GM21381 (cell line): ENCODE measurements at regions not wholly inside any gene's neighbourhood (a gene's known extent, or its start where the extent isn't known, plus 50 kb on each side); places are given as distances from the start of the nearest gene placed in this dataset.
"Not testable (repeated sequence)": the region's sequence is repeated elsewhere in the genome, so short reads cannot be mapped to it uniquely, and the experiment has no call there.

Source experiments
- ATAC-seq: cut with Tn5 transposase; IDR thresholded peaks from one replicate; pipeline ENCODE4 v1.9.1; 2021; ENCODE audit warnings: mild to moderate bottlenecking, moderate library complexity; ENCODE audit not compliant: unreplicated experiment

DNA sequence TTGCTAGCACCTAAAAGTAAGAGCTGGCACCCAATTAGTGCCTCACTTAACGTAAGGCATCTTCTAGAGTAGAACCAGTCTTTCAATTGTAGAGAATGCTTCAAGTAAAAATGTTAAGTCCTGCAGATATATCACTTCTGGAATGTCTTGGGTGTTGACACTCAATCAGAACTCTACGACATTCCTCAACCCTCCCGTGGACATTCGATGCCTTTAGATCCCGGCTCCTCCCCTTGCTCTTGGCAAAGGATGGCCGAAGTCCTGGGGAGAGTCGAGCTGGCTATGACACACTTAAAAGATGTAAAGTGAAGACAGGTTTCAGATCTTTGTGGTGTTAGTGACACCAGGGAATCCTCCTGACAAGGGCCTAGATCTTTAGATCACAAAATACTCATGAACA is 87.5 kb upstream of the ERCC6L2 start:
- ATAC-seq = no peak

DNA sequence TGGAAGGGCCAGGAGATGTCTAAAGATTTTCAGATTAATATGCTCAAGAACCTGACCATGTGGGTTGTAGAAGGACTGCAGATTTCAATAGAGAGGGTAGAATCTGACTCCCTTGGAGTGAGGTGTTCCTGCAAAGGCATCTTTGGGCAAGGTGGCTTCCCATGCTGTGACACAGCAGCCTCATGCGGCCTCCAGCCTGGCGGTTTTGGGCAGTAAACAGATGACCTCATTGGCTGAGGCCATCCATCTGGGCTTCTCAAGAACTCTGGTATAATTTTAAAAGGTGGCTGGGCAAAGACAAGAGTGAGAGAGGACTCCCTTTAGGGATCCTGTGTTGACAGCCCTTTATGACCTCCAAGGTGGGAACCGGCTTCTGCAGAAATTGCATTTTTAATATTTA is 90.3 kb upstream of the ERCC6L2 start:
- ATAC-seq = no peak

GRCh38 chr9:95784318-95784717 is 91.2 kb upstream of the ERCC6L2 start:
- ATAC-seq = no peak

DNA sequence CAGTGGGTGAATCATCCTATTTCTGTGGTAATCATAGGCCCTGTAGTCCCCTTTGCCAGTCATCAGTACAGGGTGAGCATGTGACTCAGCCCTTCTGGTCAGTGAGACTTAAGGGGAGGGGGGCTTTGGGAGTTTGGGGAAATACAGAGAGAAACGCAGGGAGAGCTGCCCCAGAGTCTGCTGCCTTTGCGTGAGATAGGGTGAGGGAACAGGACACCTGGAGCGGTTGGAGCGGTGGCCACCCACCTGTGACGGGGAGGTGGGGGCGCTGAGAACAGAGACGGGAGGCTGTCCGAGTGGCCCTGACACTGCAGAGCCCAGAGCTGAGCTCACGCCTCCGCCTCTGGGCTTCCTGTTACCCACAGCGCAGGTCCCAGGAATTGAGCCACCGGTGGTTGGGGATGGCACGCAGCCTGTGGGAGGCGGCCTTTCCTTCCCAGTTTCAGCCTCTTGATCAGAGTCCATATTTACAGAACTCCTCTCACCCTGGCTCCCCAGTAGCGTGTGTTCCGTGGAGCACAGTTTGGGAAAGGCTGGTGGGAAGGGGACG is 92.0 kb upstream of the ERCC6L2 start:
- ATAC-seq = no peak

DNA sequence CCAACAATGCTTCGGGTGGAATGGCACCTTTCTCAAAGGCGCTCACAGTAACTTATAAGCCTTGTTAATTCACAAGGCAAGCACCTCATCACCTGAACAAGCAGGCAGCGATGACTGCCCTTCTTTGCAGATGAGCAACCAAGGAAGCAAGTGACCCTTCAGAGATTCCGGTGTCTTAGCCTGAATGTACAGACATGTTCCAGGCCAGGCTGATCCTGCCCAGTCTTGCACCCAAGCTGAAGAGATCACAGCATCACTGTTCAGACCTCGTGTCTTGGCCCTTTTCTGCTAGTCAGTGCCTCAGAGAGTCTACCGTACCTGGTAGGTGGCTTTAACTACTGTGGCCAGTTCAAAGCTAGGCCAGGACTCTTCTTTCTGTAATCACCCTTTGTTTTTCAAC is 94.7 kb upstream of the ERCC6L2 start:
- no peak for ATAC-seq

DNA sequence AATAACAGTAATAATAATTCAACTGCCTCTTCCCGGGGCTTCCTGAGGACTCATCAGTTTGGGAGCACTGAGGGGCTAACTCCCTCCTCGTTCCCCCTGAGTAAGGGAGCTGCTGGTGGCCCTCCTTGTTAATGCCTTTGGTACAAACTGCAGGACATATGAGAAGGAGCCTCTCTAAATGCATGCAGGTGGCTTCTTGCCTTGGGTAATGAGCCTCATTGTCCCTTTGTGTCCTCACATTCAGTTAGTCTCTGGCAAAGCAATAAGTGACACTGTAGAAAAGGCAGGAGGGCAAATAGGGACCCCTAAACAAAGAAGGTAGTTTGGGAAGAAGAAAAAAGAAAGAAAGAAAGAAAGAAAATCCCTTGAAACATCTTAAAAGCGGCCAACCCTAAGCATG is 95.4 kb upstream of the ERCC6L2 start:
- no peak for ATAC-seq

DNA sequence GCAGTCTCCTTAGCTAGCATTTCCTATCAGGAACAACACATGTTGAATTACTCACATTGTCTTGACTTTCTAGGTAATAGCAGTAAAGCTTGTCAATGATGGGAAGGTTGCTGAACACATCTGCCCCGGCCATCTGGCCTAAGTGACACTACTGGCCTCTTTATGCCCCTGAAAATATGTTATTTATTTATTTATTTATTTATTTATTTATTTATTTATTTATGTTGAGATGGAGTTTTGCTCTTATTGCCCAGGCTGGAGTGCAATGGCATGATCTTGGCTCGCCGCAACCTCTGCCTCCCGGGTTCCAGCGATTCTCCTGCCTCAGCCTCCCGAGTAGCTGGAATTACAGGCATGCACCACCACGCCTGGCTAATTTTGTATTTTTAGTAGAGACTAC is 95.9 kb upstream of the ERCC6L2 start:
- ATAC-seq = not testable (repeated sequence)

GRCh38 chr9:95778957-95779356 is 96.5 kb upstream of the ERCC6L2 start:
- ATAC-seq = no peak

- no peak for ATAC-seq
These were observed 98.4 kb upstream of the ERCC6L2 start for GRCh38 chr9:95777136-95777535.

DNA sequence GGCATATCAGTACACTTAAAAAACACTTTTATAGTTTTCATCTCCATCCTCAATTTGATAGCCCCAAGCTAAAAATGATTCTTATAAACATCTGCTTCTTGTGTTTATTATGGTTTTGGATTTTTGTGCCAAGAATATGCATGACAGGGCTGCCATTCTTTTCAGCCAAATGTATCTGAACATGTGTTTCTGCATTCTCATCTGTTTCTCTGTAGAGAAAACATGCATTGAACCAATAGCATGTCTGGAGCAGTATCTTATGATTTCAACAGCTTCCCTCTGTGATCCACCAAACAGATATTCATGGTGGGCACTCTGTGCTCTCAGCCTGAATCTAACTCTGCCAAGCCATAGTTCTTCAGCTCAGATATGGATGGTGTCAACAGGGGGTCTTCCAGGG is 99.3 kb upstream of the ERCC6L2 start:
- ATAC-seq = no peak

DNA sequence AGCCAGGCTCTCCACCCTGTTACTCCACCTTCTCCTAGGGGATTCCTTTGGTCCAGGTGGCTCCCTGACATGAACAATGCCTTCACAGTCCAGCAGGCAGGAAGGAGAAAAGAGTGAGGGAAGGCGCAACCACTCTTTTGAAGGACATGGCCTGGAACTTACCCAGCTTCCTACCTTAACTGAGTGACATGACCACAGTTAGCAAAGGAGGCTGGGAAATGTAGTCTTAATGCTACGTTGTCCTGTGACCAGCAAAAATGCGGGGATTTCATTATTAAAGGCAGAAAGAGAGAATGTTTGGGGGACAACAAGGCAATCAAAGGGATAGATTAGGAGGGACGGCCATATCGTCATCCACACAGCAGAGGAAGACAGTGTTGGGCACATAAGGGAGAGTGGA is 100.3 kb upstream of the ERCC6L2 start:
- ATAC-seq = no peak

GRCh38 chr9:95773053-95773418 is 102.5 kb upstream of the ERCC6L2 start:
- ATAC-seq = no peak

DNA sequence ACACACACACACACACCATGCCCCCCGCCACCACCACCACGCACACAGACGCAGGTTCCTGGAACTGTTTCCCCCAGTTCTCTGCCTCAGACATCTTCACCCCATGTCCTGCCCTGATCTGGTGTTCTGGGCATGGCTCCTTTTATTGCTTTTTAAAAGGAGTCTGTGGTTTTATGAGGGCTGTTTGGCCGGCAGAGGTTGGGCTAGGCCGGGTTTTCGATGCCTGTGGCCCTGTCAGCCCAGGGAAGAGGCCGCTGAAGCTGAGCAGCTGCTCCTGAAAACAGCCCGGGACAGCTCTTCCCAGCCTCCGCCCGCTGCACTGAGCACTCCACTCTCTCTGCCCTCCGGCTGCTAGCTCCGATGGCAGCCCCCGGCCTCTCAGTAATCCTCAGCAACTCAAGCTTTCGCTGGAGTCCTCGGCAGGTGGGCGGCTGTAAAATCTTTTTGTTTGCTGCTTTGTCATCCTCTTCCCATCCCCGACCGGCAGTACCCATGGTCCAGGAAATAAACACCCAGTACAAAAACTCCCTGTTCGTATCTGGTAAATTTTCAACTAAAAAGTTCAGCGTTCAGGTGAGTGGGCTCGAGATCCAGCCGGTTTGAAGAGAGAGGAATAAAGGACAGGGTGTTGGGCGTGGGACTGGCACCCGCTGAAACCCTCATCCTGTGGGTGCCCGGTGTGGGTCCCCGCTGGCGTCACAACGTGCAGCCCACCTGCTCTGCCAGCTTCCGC is 103.0 kb upstream of the ERCC6L2 start:
- no peak for ATAC-seq

GRCh38 chr9:95771556-95772246 is 103.8 kb upstream of the ERCC6L2 start:
- ATAC-seq = no peak

DNA sequence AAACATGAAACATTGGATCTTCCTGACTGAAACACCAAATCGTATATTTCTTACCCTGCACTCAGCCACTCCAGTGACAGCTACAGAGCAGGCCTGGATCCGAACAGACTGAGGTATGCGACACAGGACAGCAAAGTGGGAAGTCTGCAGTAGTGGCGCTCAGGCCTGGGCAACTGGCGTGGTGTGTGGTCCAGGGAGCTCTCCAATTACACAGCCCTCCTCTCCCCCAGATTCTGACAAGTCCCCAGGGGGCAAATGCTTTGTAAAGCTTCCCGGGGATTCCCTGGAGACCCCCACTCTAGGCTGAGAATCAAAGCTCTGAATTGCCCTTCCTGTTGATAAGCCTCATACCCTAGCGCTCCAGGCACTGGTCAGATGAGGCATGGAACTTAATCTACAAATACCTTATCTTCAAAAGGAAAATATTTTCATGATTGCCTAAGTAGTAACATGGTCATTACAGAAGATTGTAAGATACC is 104.8 kb upstream of the ERCC6L2 start:
- no peak for ATAC-seq

DNA sequence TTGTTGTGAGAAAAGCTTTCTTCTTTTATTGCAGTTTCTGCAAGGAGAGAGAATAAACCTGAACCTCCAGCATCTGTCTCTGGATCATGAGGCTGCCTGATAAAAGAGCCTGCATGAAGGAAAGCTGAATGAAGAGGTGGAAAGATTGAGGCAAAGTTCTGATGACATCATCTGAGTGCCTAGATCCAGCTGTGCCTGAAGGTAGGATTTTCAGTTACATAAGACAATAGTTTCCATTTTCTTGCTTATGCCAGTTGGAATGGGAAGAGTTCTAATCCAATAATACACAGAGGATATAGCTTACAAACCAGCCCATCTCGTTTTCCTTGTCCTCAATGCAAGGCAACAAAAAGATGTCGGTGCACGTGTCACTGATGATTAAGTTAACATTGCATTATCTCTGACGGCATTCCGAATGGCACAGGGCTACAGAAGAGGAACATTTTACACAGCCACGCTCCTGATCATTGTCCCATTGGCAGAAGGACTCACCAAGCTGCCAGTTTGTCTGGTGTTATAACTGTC is 105.5 kb upstream of the ERCC6L2 start:
- no peak for ATAC-seq

DNA sequence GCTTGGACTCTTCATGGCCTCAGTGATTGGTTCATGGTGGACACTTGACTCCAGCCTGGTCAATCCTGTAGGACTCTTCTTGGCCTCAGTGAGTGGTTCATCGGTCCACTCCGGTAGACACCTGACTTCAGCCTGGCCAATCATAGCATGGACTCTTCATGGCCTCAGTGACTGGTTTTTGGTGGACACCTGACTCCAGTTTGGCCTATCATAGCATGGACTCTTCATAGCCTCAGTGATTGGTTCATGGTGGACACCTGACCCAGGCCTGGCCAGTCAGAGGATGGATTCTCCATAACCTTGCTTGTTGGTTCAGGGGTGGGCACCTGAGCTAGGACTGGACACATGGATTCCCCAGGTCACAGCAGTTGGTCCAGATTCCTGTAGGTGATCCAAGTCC is 106.0 kb upstream of the ERCC6L2 start:
- no peak for ATAC-seq

DNA sequence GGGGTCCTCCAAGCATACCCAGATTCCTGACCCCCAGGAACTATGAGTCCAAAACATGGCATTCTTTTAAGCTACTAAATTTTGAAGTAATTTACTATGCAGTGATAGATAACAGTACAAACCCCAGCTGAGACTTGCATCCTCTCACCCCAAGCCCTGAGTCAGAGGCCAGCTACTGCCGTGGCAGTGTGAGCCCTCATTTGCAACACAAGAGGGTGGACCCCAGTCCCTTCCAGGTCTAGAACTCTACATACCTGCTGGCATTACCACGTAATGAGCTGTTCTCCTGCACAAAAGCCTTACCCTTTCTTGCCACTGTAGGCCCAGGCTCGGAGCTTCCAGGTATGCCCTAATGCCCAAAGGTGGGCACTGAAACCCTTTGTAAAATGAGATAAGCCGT is 108.6 kb upstream of the ERCC6L2 start:
- ATAC-seq = no peak

GRCh38 chr9:95764533-95765319 is 110.8 kb upstream of the ERCC6L2 start:
- ATAC-seq = no peak

DNA sequence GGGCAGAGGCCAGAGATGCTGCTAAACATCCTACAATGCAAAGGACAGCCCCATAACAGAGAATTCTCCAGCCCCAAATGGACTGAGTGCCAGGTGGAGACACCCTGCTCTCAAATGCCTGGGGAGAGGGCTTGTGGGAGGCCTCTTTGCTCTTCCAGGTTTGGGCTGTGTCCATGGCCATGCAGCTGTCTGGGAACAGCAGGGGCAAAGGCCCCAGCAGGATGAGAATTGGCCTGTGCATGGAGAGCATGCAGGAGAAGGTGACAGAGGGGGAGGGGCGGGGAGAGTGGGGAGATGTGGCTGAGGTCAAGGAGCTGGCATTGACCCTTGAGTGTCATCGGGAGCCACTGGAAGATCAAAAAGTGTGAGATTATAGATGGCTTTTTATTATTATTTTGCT is 111.5 kb upstream of the ERCC6L2 start:
- no peak for ATAC-seq

DNA sequence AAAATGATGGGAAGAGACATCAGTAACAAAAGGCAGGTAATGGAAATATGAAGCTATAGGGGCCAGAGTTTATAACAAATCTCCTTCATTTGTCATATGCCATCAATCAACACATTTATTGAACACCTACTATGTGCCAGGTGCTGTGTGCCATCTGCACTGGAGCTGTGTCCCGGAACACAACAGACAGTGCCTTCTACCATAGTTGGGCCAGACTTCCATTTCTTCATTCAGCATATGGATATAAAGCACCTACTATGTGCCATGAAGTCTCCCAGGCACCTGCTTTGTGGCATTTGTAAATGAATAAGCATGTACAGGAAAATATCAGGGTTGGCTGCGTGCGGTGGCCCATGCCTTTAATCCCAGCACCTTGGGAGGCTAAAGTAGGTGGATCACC is 112.5 kb upstream of the ERCC6L2 start:
- no peak for ATAC-seq
